Testis (tissue), 2 donors: ENCODE measurements at regions not wholly inside any gene's neighbourhood (a gene's known extent, or its start where the extent isn't known, plus 50 kb on each side); places are given as distances from the start of the nearest gene placed in this dataset.

Source experiments
- POLR2A ChIP-seq: fragments of 450-650 bp; IDR thresholded peaks from one replicate; pipeline ENCODE4 v1.6.1; 2017; ENCODE audit warnings: antibody characterized with exemption, mild to moderate bottlenecking, moderate library complexity
- TF ChIP-seq, protein P1 (sequence below), 3 experiments: fragments of 450-650 bp in 2 of 3; fragments of 200-600 bp in 1 of 3; sonication (generic) in 1 of 3; IDR thresholded peaks; one replicate each; pipeline ENCODE4 v1.5.1; 2016 to 2019; ENCODE audit warnings: antibody characterized with exemption in 3 of 3, mild to moderate bottlenecking in 2 of 3, moderate library complexity in 1 of 3

DNA sequence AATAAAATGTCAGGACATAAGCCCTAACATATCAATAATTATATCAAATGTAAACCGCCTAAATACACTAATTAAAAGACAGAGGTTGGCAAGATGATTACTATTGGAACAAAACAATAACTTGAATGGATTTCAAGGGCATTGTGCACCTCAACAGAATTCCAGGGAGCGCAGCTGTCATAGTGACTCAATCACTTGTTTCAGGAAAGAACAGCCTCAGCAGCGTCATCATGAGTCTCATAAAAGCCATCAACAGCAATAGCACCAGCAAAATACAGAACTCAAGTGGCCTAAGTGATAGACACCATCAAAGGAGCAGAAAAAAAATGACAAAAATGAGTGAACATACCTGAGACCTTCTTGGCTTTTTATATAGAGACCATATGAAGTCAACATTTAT, 632.7 kb upstream of the NR5A2 start:
- TF ChIP-seq POLR2A, result no peak
- TF ChIP-seq, protein P1, sequence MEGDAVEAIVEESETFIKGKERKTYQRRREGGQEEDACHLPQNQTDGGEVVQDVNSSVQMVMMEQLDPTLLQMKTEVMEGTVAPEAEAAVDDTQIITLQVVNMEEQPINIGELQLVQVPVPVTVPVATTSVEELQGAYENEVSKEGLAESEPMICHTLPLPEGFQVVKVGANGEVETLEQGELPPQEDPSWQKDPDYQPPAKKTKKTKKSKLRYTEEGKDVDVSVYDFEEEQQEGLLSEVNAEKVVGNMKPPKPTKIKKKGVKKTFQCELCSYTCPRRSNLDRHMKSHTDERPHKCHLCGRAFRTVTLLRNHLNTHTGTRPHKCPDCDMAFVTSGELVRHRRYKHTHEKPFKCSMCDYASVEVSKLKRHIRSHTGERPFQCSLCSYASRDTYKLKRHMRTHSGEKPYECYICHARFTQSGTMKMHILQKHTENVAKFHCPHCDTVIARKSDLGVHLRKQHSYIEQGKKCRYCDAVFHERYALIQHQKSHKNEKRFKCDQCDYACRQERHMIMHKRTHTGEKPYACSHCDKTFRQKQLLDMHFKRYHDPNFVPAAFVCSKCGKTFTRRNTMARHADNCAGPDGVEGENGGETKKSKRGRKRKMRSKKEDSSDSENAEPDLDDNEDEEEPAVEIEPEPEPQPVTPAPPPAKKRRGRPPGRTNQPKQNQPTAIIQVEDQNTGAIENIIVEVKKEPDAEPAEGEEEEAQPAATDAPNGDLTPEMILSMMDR (IDR thresholded peaks at IDR 0.05), result no peak
